ENCODE measurements at regions not wholly inside any gene's neighbourhood (a gene's known extent, or its start where the extent isn't known, plus 50 kb on each side); places are given as distances from the start of the nearest gene placed in this dataset.
"Not testable (repeated sequence)": the region's sequence is repeated elsewhere in the genome, so short reads cannot be mapped to it uniquely, and the experiment has no call there.

DNA sequence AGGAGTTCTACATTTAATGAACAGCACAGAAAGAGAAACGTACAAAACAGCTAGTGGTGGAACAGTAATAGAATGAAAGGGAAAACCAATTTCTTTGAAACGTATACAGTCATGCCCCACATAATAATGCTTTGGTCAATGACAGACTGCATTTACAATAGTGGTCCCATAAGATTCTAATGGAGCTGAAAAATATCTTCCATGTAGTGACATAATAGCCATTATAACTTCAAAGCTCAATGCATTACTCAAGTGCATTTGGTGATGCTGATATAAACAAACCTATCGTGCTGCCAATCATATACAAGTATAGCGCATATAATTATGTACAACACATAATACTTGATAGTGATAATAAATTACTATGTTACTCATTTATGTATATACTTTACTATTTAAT lies 1008.9 kb upstream of the FOXG1 start:
- intact Hi-C loops (cut with micrococcal nuclease); ATAC-seq: not testable (repeated sequence)

DNA sequence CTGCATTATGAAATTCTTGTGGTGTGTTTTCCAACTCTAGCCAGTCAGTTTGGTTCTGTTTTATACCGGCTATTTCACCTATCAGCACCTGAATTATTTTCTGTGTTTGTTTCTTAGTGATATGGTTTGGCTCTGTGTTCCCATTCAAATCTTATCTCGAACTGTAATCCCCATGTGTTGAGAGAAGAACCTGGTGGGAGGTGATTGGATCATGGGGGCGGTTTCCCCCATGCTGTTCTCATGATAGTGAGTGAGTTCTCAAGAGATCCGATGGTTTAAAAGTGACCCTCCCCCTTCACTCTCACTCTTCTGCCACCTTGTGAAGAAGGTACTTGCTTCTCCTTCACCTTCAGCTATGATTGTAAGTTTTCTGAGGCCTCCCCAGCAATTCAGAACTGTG lies 1006.2 kb upstream of the FOXG1 start:
- intact Hi-C loops (cut with micrococcal nuclease); DNase-seq; ATAC-seq: not testable (repeated sequence)

More for the DNA sequence above, 1008.9 kb upstream of the FOXG1 start:
- DNase-seq: not testable (repeated sequence)

GRCh38 chr14:27799066-27800028 lies 967.2 kb upstream of the FOXG1 start:
- ATAC-seq; DNase-seq; intact Hi-C loops (cut with micrococcal nuclease): not testable (repeated sequence)

- DNase-seq; ATAC-seq; intact Hi-C loops (cut with micrococcal nuclease): not testable (repeated sequence)
Observed at GRCh38 chr14:27817746-27818430, 948.7 kb upstream of the FOXG1 start.

DNA sequence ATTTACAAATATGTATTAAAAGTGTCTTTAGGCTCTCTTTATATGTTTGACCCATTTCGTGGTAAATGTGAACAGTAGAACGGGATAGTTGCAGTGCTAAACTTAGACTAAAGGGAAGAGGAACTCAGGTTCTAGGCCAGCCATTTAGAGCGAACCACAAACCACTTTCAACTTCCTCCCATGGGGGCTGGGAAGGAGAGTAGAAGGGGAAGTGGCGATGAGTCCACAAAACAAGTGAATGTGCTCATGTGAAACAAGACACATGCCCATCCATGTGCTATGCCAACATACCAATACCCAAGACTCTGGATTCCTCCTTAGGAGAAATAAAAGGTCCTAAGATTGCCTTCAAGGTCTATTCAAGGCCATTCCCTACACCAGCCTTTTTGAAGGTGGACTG lies 940.4 kb upstream of the FOXG1 start:
- ATAC-seq; DNase-seq; intact Hi-C loops (cut with micrococcal nuclease): not testable (repeated sequence)

DNA sequence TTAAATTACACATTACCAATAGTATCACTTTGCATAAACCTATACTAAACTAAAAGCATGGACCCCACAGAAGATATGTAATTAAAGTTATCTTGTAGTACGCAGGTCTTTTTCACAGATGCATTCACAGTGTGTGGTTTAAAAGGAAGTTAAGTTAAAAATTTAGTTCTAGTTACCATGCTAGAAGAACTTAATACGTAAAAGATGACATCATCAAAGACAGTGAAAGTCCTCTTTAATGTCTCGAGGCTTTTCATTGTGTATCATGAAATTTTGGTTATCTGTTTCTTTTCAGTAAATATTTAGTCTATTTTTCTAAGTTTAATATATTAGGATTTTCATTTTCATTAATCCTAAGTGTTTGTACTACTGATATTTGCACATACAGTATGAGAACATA lies 934.6 kb upstream of the FOXG1 start:
- intact Hi-C loops (cut with micrococcal nuclease); ATAC-seq; DNase-seq: not testable (repeated sequence)

DNA sequence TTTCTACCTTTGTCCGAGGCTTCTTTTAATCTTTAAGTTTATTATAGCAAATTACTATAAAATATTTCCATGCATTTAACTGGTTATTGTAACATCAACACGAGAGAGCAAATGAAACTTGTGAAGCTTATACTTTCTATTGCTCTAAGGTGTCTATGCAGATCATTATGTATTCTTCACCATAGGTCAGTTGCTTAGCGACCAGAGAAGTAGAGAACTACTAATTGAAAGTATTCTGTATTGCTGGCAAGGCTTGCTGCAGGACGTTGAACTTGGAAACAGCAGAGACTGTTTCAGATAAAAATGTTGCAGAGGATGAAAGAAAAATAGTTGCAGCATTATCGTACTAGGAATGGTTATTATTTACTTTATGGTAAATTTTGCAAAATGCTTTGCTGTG lies 933.6 kb upstream of the FOXG1 start:
- ATAC-seq; intact Hi-C loops (cut with micrococcal nuclease); DNase-seq: not testable (repeated sequence)

DNA sequence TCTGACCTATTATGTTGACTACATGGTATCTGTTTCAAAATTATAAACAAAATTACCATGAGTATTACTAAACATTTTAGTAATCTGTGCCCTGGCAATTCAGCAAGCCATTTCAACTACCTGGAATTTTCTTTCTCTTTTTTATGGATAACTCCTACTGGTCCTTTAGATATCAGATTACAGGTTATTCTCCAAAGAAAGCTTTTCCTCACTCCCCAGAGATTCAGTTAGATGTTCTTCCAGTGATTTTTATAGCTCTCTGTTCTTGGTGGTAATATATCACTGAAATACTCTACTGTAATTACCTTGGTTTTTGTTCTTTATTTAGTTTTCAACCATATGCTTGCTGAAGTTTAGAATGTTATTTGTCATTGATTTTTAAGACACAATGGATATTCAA lies 930.2 kb upstream of the FOXG1 start:
- intact Hi-C loops (cut with micrococcal nuclease): no loop called here
- ATAC-seq: no peak
- DNase-seq: no peak

GRCh38 chr14:27845241-27845850 lies 921.2 kb upstream of the FOXG1 start:
- DNase-seq: peak; percentile 19
- intact Hi-C loops (cut with micrococcal nuclease): no loop called here
- no peak for ATAC-seq

DNA sequence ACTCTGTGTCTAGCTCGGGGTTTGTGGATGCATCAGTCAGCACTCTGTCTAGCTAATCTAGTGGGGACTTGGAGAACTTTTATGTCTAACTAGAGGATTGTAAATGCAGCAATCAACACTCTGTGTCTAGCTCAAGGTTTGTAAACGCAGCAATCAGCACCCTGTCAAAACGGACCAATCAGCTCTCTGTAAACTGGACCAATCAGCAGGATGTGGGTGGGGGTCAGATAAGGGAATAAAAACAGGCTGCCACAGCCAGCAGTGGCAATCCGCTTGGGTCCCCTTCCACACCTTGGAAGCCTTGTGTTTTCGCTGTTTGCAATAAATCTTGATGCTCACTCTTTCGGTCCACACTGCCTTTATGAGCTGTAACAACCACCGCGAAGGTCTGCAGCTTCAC lies 920.7 kb upstream of the FOXG1 start:
- intact Hi-C loops (cut with micrococcal nuclease): no loop called here
- DNase-seq (no peak), ATAC-seq (no peak)

- ATAC-seq; intact Hi-C loops (cut with micrococcal nuclease); DNase-seq: not testable (repeated sequence)
Observed at GRCh38 chr14:27847480-27847879, 919.1 kb upstream of the FOXG1 start.

GRCh38 chr14:27849193-27849592 lies 917.4 kb upstream of the FOXG1 start:
- intact Hi-C loops (cut with micrococcal nuclease); DNase-seq; ATAC-seq: not testable (repeated sequence)

- intact Hi-C loops (cut with micrococcal nuclease): no loop called here
- no peak for DNase-seq
- ATAC-seq: no peak
Observed at GRCh38 chr14:27862684-27863083, 903.9 kb upstream of the FOXG1 start.

DNA sequence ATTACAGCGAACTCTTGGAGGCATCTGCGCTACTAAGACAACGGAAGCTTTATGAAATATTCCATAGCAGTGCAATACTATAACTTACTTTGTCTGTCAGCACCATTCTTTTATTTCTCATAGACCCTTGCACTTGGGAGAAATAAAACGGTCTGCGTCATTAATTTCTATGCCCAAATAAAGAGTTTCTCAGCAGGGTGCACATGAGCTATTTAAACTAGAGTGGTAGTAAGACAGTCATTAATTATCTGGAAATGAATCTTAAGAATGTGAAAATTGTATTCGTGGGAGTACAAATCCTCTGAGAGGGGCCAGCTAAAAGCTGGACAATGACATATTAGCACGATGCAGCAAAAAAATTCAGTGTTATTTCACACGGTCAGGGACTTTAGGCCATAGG lies 903.4 kb upstream of the FOXG1 start:
- no peak for DNase-seq
- ATAC-seq: no peak
- intact Hi-C loops (cut with micrococcal nuclease): no loop called here

DNA sequence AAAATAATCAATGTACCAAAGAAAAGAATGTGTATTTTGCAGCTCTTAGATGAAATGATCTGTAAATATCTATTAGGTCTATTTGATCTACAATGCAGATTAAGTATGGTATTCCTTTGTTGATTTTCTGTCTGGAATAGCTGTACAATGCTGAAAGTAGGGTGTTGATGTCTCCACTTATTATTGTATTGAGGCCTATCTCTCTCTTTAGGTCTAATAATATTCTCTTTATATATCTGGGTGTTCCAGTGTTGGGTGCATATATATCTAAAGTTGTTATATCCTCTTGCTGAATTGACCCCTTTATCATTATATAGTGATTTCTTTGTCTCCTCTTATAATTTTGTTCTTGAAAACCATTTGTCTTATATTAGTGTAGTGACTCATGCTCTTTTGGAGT lies 885.5 kb upstream of the FOXG1 start:
- DNase-seq: no peak
- ATAC-seq: no peak
- intact Hi-C loops (cut with micrococcal nuclease): no loop called here

- ATAC-seq (no peak), DNase-seq (no peak)
- intact Hi-C loops (cut with micrococcal nuclease): no loop called here
Observed at GRCh38 chr14:27881646-27882045, 884.9 kb upstream of the FOXG1 start.

DNA sequence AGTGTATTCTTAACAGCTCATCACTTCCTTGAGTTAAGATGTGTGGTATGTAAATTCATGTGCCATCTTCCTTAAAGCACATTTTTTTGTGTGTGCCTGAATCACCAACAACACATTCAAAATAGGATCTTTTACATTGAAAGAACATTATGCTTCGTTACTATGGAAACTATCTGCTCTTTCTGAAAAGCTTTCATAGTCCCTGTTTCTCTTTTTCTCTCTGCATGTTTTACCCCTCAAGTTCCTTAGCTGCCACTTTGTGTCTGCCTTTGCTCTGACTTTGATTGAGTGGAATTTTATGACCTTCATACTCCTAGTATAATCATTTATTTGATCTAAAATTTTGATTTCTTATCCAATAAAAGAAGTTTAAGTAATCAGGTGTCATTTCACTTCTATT lies 880.3 kb upstream of the FOXG1 start:
- ATAC-seq (no peak), DNase-seq (no peak)
- intact Hi-C loops (cut with micrococcal nuclease): no loop called here

- DNase-seq: no peak
- intact Hi-C loops (cut with micrococcal nuclease): no loop called here
- ATAC-seq: no peak
Observed at GRCh38 chr14:27890259-27890658, 876.3 kb upstream of the FOXG1 start.

- intact Hi-C loops (cut with micrococcal nuclease); DNase-seq; ATAC-seq: not testable (repeated sequence)
Observed at GRCh38 chr14:27908484-27908883, 858.1 kb upstream of the FOXG1 start.

DNA sequence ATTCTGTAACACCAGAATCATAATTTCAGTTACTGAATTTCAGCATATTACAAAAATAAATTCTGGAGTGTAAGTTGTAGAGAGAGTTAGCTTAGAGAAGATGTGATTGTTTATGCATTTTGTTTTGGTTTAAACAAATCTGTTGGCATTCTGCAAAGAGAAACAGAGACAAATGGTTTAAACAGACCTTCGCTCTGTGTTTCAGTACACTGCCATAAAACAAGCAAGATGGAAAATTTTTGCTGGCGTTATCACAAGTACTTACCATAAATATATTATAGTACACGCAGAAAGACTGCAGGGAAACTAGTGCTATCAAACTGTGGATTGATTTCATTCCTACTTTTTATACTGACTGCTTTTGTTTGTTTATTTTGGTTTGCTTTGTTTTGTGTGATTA lies 850.3 kb upstream of the FOXG1 start:
- intact Hi-C loops (cut with micrococcal nuclease): no loop called here
- DNase-seq (no peak), ATAC-seq (no peak)
